Keratinocyte (primary cell): ENCODE measurements at regions not wholly inside any gene's neighbourhood (a gene's known extent, or its start where the extent isn't known, plus 50 kb on each side); places are given as distances from the start of the nearest gene placed in this dataset.

Experiments used
- DNase-seq: peaks from one replicate; pipeline ENCODE4 v3.0.0-alpha.2; 2011; ENCODE audit warnings: low read depth, missing footprints, low spot score
- FAIRE-seq: peaks from 2 replicates; lab custom pipeline; 2011; peaks lifted over from hg19 to GRCh38; lab: Jason Lieb, UNC
- H2AFZ ChIP-seq: 2 replicates; pipeline ENCODE4 v1.6.0; 2012; ENCODE audit warnings: low read length, control low read depth, inconsistent platforms; ENCODE audit not compliant: control insufficient read depth
- H3K27ac ChIP-seq: 2 replicates; pipeline ENCODE4 v1.5.1; 2011; ENCODE audit warnings: low read length; ENCODE audit not compliant: control insufficient read depth, insufficient read depth
- H3K27me3 ChIP-seq: 3 replicates; pipeline ENCODE4 v1.6.0; 2011; ENCODE audit warnings: low read length; ENCODE audit not compliant: control insufficient read depth, insufficient read depth; ENCODE audit errors: extremely low read depth
- H3K36me3 ChIP-seq, 2 experiments: 2 replicates in 1 of 2; 3 replicates in 1 of 2; pipeline ENCODE4 v1.5.1; 2011; ENCODE audit warnings: low read length in 2 of 2, mild to moderate bottlenecking in 1 of 2; ENCODE audit not compliant: control insufficient read depth in 2 of 2, insufficient read depth in 2 of 2; ENCODE audit errors: extremely low read depth in 1 of 2
- H3K4me1 ChIP-seq: 3 replicates; pipeline ENCODE4 v1.5.1; 2011; ENCODE audit warnings: low read length; ENCODE audit not compliant: control insufficient read depth, insufficient read depth; ENCODE audit errors: extremely low read depth
- H3K4me2 ChIP-seq: 3 replicates; pipeline ENCODE4 v1.6.0; 2011; ENCODE audit warnings: low read depth, low read length; ENCODE audit not compliant: control insufficient read depth, insufficient read depth; ENCODE audit errors: extremely low read depth
- H3K4me3 ChIP-seq, 3 experiments: fragments of 200-600 bp in 1 of 3; sonication (generic) in 1 of 3; 2 replicates in 2 of 3; 3 replicates in 1 of 3; pipeline ENCODE4 v1.5.1; 2011 to 2016; ENCODE audit warnings: low read length in 3 of 3, mild to moderate bottlenecking in 3 of 3, control low read depth in 2 of 3, inconsistent platforms in 1 of 3, low read depth in 1 of 3, mixed read lengths in 1 of 3, mixed run types in 1 of 3, moderate library complexity in 1 of 3; ENCODE audit not compliant: control insufficient read depth in 2 of 3, insufficient read depth in 2 of 3; ENCODE audit errors: extremely low read depth in 1 of 3
- H3K79me2 ChIP-seq: 2 replicates; pipeline ENCODE4 v1.6.0; 2012; ENCODE audit warnings: low read length; ENCODE audit not compliant: control insufficient read depth, insufficient read depth
- H3K9ac ChIP-seq: 3 replicates; pipeline ENCODE4 v1.6.0; 2011; ENCODE audit warnings: low read length; ENCODE audit not compliant: control insufficient read depth, insufficient read depth; ENCODE audit errors: extremely low read depth
- H3K9me1 ChIP-seq: 3 replicates; pipeline ENCODE4 v1.6.0; 2011; ENCODE audit warnings: low read length; ENCODE audit not compliant: control insufficient read depth, insufficient read depth; ENCODE audit errors: extremely low read depth
- H3K9me3 ChIP-seq: 2 replicates; pipeline ENCODE4 v1.5.1; 2012; ENCODE audit warnings: low read depth, low read length; ENCODE audit not compliant: control insufficient read depth
- H4K20me1 ChIP-seq: 3 replicates; pipeline ENCODE4 v1.6.0; 2011; ENCODE audit warnings: low read length; ENCODE audit not compliant: control insufficient read depth, insufficient read depth; ENCODE audit errors: extremely low read depth
- EZH2 ChIP-seq: IDR thresholded peaks from one replicate; pipeline ENCODE4 v1.6.1; 2012; ENCODE audit warnings: inconsistent platforms, mild to moderate bottlenecking, low read length, moderate library complexity
- dilution Hi-C: fragments of 300-500 bp; cut with MboI; formaldehyde crosslinking; loops from one replicate; pipeline ENCODE4 v1.7.0; 2020; ENCODE audit warnings: low sequenced_read_pairs; ENCODE audit not compliant: extremely low pct_ligation_motif_present
- TF ChIP-seq, protein P1 (sequence below), 3 experiments: IDR thresholded peaks in 1 of 3; conservative IDR thresholded peaks in 1 of 3; optimal IDR thresholded peaks in 1 of 3; 2 replicates in 2 of 3; 3 replicates in 1 of 3; pipeline versions ENCODE3 to v1.5.1; 2011; ENCODE audit warnings: low read length in 3 of 3, mild to moderate bottlenecking in 3 of 3, moderate library complexity in 2 of 3, control low read depth in 1 of 3, inconsistent platforms in 1 of 3; ENCODE audit not compliant: insufficient read depth in 2 of 3; ENCODE audit errors: extremely low read depth in 1 of 3

DNA sequence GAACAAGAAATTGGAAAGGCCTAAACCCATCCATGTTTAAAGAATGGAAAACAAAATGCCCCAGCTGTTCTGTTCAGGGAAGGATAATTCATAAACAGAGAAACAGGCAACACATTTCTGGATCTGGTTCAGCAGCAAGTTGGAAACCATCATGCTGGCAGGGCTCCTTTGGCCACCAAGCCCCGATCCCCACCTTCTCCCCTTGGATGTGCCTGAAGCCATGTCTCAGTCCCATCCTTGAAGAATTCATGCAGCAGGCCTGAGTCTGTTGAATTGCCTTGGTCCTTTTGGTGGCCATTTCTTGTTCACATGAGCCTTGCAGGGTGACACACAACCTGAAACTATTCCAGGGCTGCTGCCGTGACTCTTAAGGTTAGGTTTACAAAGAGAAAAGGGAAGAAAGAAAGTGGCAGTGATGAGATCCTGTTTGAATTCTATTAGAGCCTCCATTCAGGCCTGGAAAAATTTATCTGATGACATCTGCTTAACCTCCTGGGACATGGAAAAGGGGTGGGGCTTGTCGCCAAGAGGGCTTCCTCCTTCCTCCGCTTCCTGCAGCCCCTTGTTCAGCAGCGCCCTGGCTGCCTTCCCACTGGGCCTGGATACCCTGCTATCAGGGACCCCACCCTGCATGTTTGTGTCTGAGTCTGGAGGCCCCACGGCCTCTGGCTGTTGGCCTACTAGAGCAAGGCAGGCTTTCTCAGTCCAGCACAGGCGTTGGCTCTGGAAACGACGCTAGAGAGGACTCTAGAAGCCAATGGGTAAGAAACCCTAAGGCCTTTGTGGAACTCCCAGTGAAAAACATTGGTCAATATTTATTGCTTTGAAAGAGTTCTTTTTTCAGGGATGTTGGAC lies 341.9 kb downstream of the C12orf75 start:
- TF ChIP-seq, protein P1, sequence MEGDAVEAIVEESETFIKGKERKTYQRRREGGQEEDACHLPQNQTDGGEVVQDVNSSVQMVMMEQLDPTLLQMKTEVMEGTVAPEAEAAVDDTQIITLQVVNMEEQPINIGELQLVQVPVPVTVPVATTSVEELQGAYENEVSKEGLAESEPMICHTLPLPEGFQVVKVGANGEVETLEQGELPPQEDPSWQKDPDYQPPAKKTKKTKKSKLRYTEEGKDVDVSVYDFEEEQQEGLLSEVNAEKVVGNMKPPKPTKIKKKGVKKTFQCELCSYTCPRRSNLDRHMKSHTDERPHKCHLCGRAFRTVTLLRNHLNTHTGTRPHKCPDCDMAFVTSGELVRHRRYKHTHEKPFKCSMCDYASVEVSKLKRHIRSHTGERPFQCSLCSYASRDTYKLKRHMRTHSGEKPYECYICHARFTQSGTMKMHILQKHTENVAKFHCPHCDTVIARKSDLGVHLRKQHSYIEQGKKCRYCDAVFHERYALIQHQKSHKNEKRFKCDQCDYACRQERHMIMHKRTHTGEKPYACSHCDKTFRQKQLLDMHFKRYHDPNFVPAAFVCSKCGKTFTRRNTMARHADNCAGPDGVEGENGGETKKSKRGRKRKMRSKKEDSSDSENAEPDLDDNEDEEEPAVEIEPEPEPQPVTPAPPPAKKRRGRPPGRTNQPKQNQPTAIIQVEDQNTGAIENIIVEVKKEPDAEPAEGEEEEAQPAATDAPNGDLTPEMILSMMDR (optimal IDR thresholded peaks at IDR 0.05 in 1 of 3, IDR thresholded peaks at IDR 0.05 in 1 of 3, conservative IDR thresholded peaks at IDR 0.05 in 1 of 3; ENCODE audit: extremely low read depth in 1 of 3, insufficient read depth in 2 of 3, low read length in 3 of 3): no peak
- no peak for TF ChIP-seq EZH2
- Histone ChIP-seq H3K36me3 (no peaks in the 10 kb centered on the region), H3K9me1 (no peaks in the 10 kb centered on the region), H2AFZ (no peak overlapping the region), H3K9me3 (no peaks in the 10 kb centered on the region), H3K4me2 (no peak overlapping the region), H3K4me3 (no peak overlapping the region), H4K20me1 (no peaks in the 10 kb centered on the region), H3K4me1 (no peaks in the 10 kb centered on the region), H3K27ac (no peak overlapping the region), H3K9ac (no peak overlapping the region), H3K79me2 (no peaks in the 10 kb centered on the region), H3K27me3 (no peaks in the 10 kb centered on the region)
- FAIRE-seq (no peak), DNase-seq (no peak)
- dilution Hi-C loops: no loop called here

DNA sequence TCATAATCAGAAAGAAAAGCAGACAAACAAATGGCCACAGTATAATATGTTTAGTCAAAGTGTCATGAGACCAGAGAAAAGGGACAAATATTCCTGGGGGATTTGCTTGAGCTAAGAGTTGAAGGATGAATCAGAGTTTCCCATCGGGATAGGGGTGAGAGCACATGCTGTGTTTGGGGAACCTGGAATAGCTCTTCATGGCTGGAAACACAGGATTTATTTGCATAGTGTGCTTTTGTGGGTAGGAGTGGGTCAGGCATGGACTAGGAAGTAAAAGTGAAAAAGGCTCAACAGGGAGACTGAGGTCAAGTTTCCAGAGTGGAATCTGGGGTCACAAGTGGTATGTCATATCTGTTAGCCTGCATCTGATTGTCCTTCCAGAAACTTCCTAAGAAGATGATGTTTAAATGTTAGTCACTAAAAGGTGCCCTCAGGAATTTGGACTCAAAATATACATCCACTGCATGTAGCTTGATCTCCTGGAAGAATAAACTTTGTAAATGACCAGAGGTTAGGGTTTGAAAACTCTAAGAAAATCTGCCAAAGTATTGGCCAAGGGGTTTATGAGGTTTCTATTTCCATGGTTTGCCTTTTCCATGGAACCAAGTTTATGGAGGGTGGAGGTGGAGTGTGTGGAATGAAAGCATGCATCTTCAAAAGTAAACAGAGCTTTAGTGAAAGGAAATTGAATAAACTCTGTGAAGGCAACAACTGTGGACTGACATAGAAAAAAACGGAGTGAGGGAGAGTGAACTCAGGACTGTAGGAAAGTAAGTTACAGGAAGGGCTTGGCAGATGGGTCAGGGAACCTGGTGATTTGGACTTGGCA lies 344.6 kb downstream of the C12orf75 start:
- Histone ChIP-seq H3K9ac (no peak overlapping the region), H3K4me1 (no peaks in the 10 kb centered on the region), H3K27ac (no peak overlapping the region), H3K79me2 (no peaks in the 10 kb centered on the region), H4K20me1 (no peaks in the 10 kb centered on the region), H3K36me3 (no peaks in the 10 kb centered on the region), H3K9me3 (no peaks in the 10 kb centered on the region), H3K9me1 (no peaks in the 10 kb centered on the region), H3K27me3 (no peaks in the 10 kb centered on the region), H2AFZ (no peak overlapping the region), H3K4me2 (no peak overlapping the region), H3K4me3 (no peak overlapping the region)
- no peak for TF ChIP-seq EZH2
- TF ChIP-seq, protein P1 (optimal IDR thresholded peaks at IDR 0.05 in 1 of 3, IDR thresholded peaks at IDR 0.05 in 1 of 3, conservative IDR thresholded peaks at IDR 0.05 in 1 of 3; ENCODE audit: extremely low read depth in 1 of 3, insufficient read depth in 2 of 3, low read length in 3 of 3): no peak
- no peak for DNase-seq
- dilution Hi-C loops: no loop called here
- no peak for FAIRE-seq
